Suprapubic skin (tissue), 3 donors: ENCODE measurements at regions not wholly inside any gene's neighbourhood (a gene's known extent, or its start where the extent isn't known, plus 50 kb on each side); places are given as distances from the start of the nearest gene placed in this dataset.

Experiments
- POLR2A ChIP-seq, 2 donors: fragments of 450-650 bp; IDR thresholded peaks; one replicate each; pipeline ENCODE4 v1.6.1; 2017; ENCODE audit warnings: antibody characterized with exemption in 2 of 2, mild to moderate bottlenecking in 2 of 2, moderate library complexity in 2 of 2
- TF ChIP-seq, protein P1 (sequence below), 2 donors: fragments of 200-600 bp in 1 of 2; fragments of 450-650 bp in 1 of 2; sonication (generic) in 1 of 2; IDR thresholded peaks; one replicate each; pipeline ENCODE4 v1.5.1; 2016 to 2019; ENCODE audit warnings: antibody characterized with exemption in 2 of 2, mild to moderate bottlenecking in 1 of 2, moderate library complexity in 1 of 2

DNA sequence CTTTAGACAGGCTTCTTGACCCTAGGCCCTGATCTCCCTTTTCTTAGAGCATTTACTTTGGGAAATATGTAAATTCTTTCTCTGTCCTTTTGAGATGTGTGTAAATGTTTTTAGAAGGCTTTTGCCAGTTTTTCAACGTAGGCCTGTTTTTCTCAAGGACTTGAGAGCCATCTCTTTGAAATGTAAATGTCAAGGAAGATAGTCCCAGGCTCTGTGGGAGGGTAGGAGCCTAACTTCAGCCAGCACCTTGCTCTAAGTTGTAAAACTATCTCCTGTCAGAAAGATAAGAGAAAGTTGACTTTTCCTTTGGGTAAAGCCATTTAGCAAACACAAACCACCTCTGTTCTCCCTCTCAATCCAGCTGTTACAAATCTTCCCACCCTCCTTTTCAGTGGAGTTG, 219.8 kb downstream of the RPS29 start:
- no peak for TF ChIP-seq POLR2A (IDR thresholded peaks at IDR 0.05)
- TF ChIP-seq, protein P1, sequence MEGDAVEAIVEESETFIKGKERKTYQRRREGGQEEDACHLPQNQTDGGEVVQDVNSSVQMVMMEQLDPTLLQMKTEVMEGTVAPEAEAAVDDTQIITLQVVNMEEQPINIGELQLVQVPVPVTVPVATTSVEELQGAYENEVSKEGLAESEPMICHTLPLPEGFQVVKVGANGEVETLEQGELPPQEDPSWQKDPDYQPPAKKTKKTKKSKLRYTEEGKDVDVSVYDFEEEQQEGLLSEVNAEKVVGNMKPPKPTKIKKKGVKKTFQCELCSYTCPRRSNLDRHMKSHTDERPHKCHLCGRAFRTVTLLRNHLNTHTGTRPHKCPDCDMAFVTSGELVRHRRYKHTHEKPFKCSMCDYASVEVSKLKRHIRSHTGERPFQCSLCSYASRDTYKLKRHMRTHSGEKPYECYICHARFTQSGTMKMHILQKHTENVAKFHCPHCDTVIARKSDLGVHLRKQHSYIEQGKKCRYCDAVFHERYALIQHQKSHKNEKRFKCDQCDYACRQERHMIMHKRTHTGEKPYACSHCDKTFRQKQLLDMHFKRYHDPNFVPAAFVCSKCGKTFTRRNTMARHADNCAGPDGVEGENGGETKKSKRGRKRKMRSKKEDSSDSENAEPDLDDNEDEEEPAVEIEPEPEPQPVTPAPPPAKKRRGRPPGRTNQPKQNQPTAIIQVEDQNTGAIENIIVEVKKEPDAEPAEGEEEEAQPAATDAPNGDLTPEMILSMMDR (IDR thresholded peaks at IDR 0.05) = no peak
